Gastrocnemius medialis (tissue), 4 donors: ENCODE measurements at regions not wholly inside any gene's neighbourhood (a gene's known extent, or its start where the extent isn't known, plus 50 kb on each side); places are given as distances from the start of the nearest gene placed in this dataset.

ENCODE experiments used
- ATAC-seq, 2 donors: fragments of 150-250 bp; one replicate each; pipeline ENCODE4 v1.9.1; 2016
- DNase-seq, 2 donors: peaks; one replicate each; pipeline ENCODE4 v3.0.0-alpha.2; 2019
- H3K27ac ChIP-seq, 4 donors: fragments of 200-600 bp; sonication (generic); 1 replicate in 1 of 4; 2 replicates in 3 of 4; pipeline ENCODE4 v1.5.1; 2016 to 2018; ENCODE audit warnings: mild to moderate bottlenecking in 2 of 4, moderate library complexity in 1 of 4
- H3K27me3 ChIP-seq, 3 donors: fragments of 200-600 bp; sonication (generic) in 2 of 3; 1 replicate in 1 of 3; 2 replicates in 2 of 3; pipeline versions ENCODE4 v1.5.1 to v1.6.0; 2016 to 2019; ENCODE audit warnings: mild to moderate bottlenecking in 1 of 3, moderate library complexity in 1 of 3
- H3K36me3 ChIP-seq, 2 donors: fragments of 200-600 bp; sonication (generic) in 1 of 2; one replicate each; pipeline ENCODE4 v1.5.1; 2017 to 2018
- H3K4me1 ChIP-seq, 2 donors: fragments of 200-600 bp; sonication (generic) in 1 of 2; one replicate each; pipeline ENCODE4 v1.5.1; 2016 to 2017; ENCODE audit warnings: mild to moderate bottlenecking in 2 of 2
- H3K4me3 ChIP-seq, 4 donors: fragments of 200-600 bp; sonication (generic) in 3 of 4; 1 replicate in 1 of 4; 2 replicates in 3 of 4; pipeline ENCODE4 v1.5.1; 2016 to 2019; ENCODE audit warnings: mild to moderate bottlenecking in 2 of 4
- H3K9me3 ChIP-seq, 3 donors: fragments of 200-600 bp; sonication (generic) in 2 of 3; 1 replicate in 1 of 3; 2 replicates in 2 of 3; pipeline ENCODE4 v1.5.1; 2016 to 2019
- CTCF ChIP-seq, 5 experiments: fragments of 450-650 bp in 3 of 5; fragments of 200-600 bp in 2 of 5; sonication (generic) in 2 of 5; IDR thresholded peaks in 4 of 5; conservative IDR thresholded peaks in 1 of 5; 1 replicate in 4 of 5; 2 replicates in 1 of 5; pipeline ENCODE4 v1.5.1; 2016 to 2019; ENCODE audit warnings: antibody characterized with exemption in 5 of 5, mild to moderate bottlenecking in 3 of 5, moderate library complexity in 3 of 5
- POLR2A ChIP-seq, 2 donors: fragments of 450-650 bp; IDR thresholded peaks; one replicate each; pipeline ENCODE4 v1.6.1; 2017; ENCODE audit warnings: antibody characterized with exemption in 2 of 2, mild to moderate bottlenecking in 2 of 2, moderate library complexity in 2 of 2
- in situ Hi-C, 4 donors: fragments of 200-750 bp; cut with MboI; loops; one replicate each; pipeline versions ENCODE4 v1.15.0 to v1.8.0; 2017; ENCODE audit warnings: low sequenced_read_pairs in 4 of 4
- intact Hi-C: fragments of 100-400 bp; cut with DNase I; formaldehyde crosslinking; loops from one replicate; pipeline ENCODE4 v1.15.1; 2023; ENCODE audit warnings: low total_unique reads

GRCh38 chr2:47295131-47295980, 73.8 kb upstream of the EPCAM start:
- DNase-seq (no peak), ATAC-seq (no peak)
- Histone ChIP-seq H3K27me3 (no peaks in the 10 kb centered on the region), H3K9me3 (no peaks in the 10 kb centered on the region), H3K4me1 (peaks cover under 1 to 12% of the 10 kb centered on the region in 2 donors), H3K4me3 (no peak overlapping the region), H3K27ac (peak overlapping the region in 2 of 4 donors; percentile 7 to 39), H3K36me3 (no peaks in the 10 kb centered on the region)
- in situ Hi-C loops, result no loop called here
- TF ChIP-seq CTCF (IDR thresholded peaks at IDR 0.05 in 4 of 5, conservative IDR thresholded peaks at IDR 0.05 in 1 of 5), result no peak
- TF ChIP-seq POLR2A (IDR thresholded peaks at IDR 0.05), result no peak
- intact Hi-C loops, result no loop called here

DNA sequence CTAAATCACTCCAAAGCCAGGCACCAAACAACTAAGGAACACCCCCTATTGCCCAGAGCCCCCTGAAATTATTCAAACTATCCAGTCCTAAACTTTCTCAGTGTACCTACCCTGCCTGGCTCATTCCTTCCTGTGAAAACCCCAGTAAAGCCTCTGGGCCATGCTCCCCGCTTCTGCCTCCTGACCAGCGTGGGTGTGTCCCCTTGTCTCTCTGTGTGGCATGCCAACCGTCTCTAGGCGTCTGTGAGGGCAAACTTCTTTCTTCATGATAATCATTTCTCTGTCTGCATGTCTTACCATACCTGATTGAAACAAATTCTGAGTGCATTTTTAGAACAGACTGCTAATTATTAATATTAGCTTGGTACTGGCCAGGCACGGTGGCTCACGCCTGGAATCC, 75.1 kb upstream of the EPCAM start:
- Histone ChIP-seq H3K27ac (no peak overlapping the region), H3K4me1 (peaks cover 0 to 1% of the 10 kb centered on the region in 2 donors), H3K27me3 (no peaks in the 10 kb centered on the region), H3K4me3 (no peak overlapping the region), H3K36me3 (no peaks in the 10 kb centered on the region), H3K9me3 (no peaks in the 10 kb centered on the region)
- intact Hi-C loops, result no loop called here
- in situ Hi-C loops, result no loop called here
- no peak for DNase-seq
- ATAC-seq, result no peak
- TF ChIP-seq CTCF (IDR thresholded peaks at IDR 0.05 in 4 of 5, conservative IDR thresholded peaks at IDR 0.05 in 1 of 5), result no peak
- TF ChIP-seq POLR2A (IDR thresholded peaks at IDR 0.05), result no peak

DNA sequence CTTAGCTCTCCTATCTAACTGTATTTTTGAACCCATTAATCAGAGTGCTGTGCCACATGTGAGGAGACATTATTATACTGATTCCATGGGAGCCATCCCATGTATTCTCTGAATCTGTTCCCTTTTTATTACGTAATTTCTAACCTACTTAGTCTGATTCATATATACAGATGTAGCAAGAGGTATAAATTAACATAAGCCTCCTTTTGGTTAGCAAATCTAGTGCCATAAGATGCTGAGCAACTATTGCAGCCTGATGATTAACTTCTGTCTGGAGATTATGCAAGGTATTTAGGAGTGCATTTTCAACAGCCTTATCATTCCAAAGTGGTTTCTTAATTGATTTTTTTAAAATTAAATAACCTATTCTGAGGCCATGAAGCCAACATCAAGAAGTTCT, 80.2 kb upstream of the EPCAM start:
- in situ Hi-C loops (no loop called here), intact Hi-C loops (no loop called here)
- no peak overlapping the region for H3K4me3 ChIP-seq
- DNase-seq (no peak), ATAC-seq (no peak)
- H3K27ac ChIP-seq, result no peak overlapping the region
- TF ChIP-seq CTCF (IDR thresholded peaks at IDR 0.05 in 4 of 5, conservative IDR thresholded peaks at IDR 0.05 in 1 of 5) (no peak), POLR2A (IDR thresholded peaks at IDR 0.05) (no peak)
- no peaks in the 10 kb centered on the region for H3K9me3 ChIP-seq
- no peaks in the 10 kb centered on the region for H3K27me3 ChIP-seq
- H3K36me3 ChIP-seq, result no peaks in the 10 kb centered on the region
- no peaks in the 10 kb centered on the region for H3K4me1 ChIP-seq

- in situ Hi-C loops, result no loop called here
- intact Hi-C loops, result no loop called here
- DNase-seq (no peak), ATAC-seq (no peak)
- H3K4me3 ChIP-seq, result no peak overlapping the region
- no peaks in the 10 kb centered on the region for H3K36me3 ChIP-seq
- H3K9me3 ChIP-seq, result no peaks in the 10 kb centered on the region
- no peaks in the 10 kb centered on the region for H3K27me3 ChIP-seq
- no peak overlapping the region for H3K27ac ChIP-seq
- no peaks in the 10 kb centered on the region for H3K4me1 ChIP-seq
- TF ChIP-seq POLR2A (IDR thresholded peaks at IDR 0.05), result no peak
- no peak for TF ChIP-seq CTCF (IDR thresholded peaks at IDR 0.05 in 4 of 5, conservative IDR thresholded peaks at IDR 0.05 in 1 of 5)
Observed at GRCh38 chr2:47283659-47284058, 85.5 kb upstream of the EPCAM start.
